ENCODE measurements at regions not wholly inside any gene's neighbourhood (a gene's known extent, or its start where the extent isn't known, plus 50 kb on each side); places are given as distances from the start of the nearest gene placed in this dataset.

- Histone ChIP-seq H3K36me3 (no peaks in the 10 kb centered on the region), H3K9me3 (no peaks in the 10 kb centered on the region), H3K4me1 (peaks cover 7 to 11% of the 10 kb centered on the region in 2 donors), H3K4me3 (replicated peaks in 1 of 3) (no peak overlapping the region), H3K27ac (no peak overlapping the region), H3K27me3 (no peaks in the 10 kb centered on the region)
- intact Hi-C loops (cut with DNase I): no loop called here
- no peak for TF ChIP-seq POLR2A (IDR thresholded peaks at IDR 0.05)
- TF ChIP-seq CTCF (IDR thresholded peaks at IDR 0.05): no peak
- 95 to 100% methylated on average over 8 of the region's 8 CpGs for WGBS, 2 donors
- no peak for DNase-seq
Observed at GRCh38 chr16:85257483-85257882, 145.2 kb upstream of the CIBAR2 start.

- intact Hi-C loops (cut with DNase I): no loop called here
- Histone ChIP-seq H3K36me3 (no peaks in the 10 kb centered on the region), H3K27ac (no peak overlapping the region), H3K4me1 (peaks cover 7 to 11% of the 10 kb centered on the region in 2 donors), H3K4me3 (replicated peaks in 1 of 3) (no peak overlapping the region), H3K9me3 (no peaks in the 10 kb centered on the region), H3K27me3 (no peaks in the 10 kb centered on the region)
- TF ChIP-seq POLR2A (IDR thresholded peaks at IDR 0.05) (no peak), CTCF (IDR thresholded peaks at IDR 0.05) (no peak)
- DNase-seq: no peak
- WGBS, 2 donors: 53 to 76% methylated on average over 3 to 6 of the region's 12 CpGs
Observed at GRCh38 chr16:85258166-85258565, 145.9 kb upstream of the CIBAR2 start.

DNA sequence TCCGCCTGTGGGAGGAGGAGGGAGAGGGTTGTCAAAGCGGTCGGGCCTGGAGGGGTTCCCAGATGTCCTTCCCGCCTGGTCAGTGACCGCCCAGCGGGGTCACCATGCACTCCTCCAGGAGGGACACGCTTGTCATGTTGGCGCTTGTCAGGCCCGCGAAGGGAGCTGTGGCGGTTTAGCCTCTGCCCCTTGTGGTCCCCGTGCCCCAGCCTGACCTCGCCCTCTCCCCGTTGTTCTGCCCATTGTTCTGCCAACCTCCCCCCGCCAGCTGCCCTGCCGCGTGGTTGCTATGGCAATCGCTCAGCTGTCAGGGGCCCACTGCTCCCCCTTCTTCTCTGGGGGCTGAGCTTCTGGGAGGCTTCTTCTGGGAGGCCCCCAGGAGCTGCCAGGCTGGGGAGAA, 146.4 kb upstream of the CIBAR2 start:
- WGBS, 2 donors: 63 to 71% methylated on average over 13 to 15 of the region's 18 CpGs
- intact Hi-C loops (cut with DNase I): no loop called here
- Histone ChIP-seq H3K4me3 (replicated peaks in 1 of 3) (no peak overlapping the region), H3K9me3 (no peaks in the 10 kb centered on the region), H3K4me1 (peaks cover 7 to 11% of the 10 kb centered on the region in 2 donors), H3K27me3 (no peaks in the 10 kb centered on the region), H3K27ac (no peak overlapping the region), H3K36me3 (no peaks in the 10 kb centered on the region)
- no peak for DNase-seq
- no peak for TF ChIP-seq POLR2A (IDR thresholded peaks at IDR 0.05)
- no peak for TF ChIP-seq CTCF (IDR thresholded peaks at IDR 0.05)

DNA sequence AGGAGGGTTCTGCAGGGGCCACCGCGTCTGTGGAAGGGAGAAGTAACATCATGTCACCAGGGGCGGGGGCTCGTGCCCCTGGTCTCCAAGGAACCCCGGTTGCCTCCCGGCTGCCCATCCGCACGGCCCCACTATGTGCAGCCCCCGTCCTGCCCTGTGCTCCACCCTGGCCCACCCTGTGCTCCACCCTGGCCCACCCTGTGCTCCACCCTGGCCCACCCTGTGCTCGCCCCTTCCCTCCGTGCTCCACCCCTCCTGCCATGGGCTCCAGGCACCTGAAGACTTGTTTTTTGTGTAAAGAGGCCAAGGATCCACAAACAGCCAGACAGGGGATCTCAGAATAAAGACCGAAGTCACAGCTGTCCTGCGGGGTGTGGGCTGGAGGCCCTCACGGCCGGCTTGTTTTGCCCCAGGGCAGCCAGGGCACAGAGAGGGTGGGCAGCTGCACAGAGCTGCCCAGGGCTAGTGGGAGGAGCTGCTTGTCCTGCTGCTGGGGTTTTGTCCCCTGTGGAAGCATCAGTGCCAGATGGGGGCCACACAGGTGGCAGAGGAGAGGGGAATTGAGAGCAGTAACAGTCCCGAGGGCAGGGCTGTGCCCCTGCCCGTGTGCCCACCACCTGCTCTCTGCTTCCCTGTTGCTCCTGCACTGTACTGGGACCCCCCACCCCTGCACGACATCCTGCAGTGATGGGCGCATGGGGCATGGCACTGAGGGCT, 147.0 kb upstream of the CIBAR2 start:
- H3K4me3 ChIP-seq (replicated peaks in 1 of 3): no peak overlapping the region
- H3K9me3 ChIP-seq: no peaks in the 10 kb centered on the region
- peaks cover 7 to 11% of the 10 kb centered on the region in 2 donors for H3K4me1 ChIP-seq
- TF ChIP-seq CTCF (IDR thresholded peaks at IDR 0.05): no peak
- no peak for TF ChIP-seq POLR2A (IDR thresholded peaks at IDR 0.05)
- H3K27me3 ChIP-seq: no peaks in the 10 kb centered on the region
- WGBS, 2 donors: 88 to 90% methylated on average over 14 of the region's 19 CpGs
- intact Hi-C loops (cut with DNase I): no loop called here
- no peaks in the 10 kb centered on the region for H3K36me3 ChIP-seq
- no peak for DNase-seq
- H3K27ac ChIP-seq: no peak overlapping the region

- Histone ChIP-seq H3K4me1 (peaks cover 7 to 11% of the 10 kb centered on the region in 2 donors), H3K27ac (no peak overlapping the region), H3K4me3 (replicated peaks in 1 of 3) (no peak overlapping the region), H3K27me3 (no peaks in the 10 kb centered on the region), H3K9me3 (no peaks in the 10 kb centered on the region), H3K36me3 (no peaks in the 10 kb centered on the region)
- TF ChIP-seq POLR2A (IDR thresholded peaks at IDR 0.05) (no peak), CTCF (IDR thresholded peaks at IDR 0.05) (no peak)
- intact Hi-C loops (cut with DNase I): no loop called here
- 81 to 88% methylated on average over 4 to 7 of the region's 9 CpGs for WGBS, 2 donors
- no peak for DNase-seq
Observed at GRCh38 chr16:85259832-85260167, 147.5 kb upstream of the CIBAR2 start.

Measured in thyroid gland (tissue), 4 donors.